Lung (tissue), 11 donors: ENCODE measurements at regions not wholly inside any gene's neighbourhood (a gene's known extent, or its start where the extent isn't known, plus 50 kb on each side); places are given as distances from the start of the nearest gene placed in this dataset.
A peak's percentile ranks its signal among the peaks of the same experiment; 100 is the strongest.

Experiments
- ATAC-seq: fragments of 200-7000 bp; cut with Tn5 transposase; one replicate; pipeline ENCODE4 v1.9.1; 2020; ENCODE audit warnings: moderate number of reproducible peaks; ENCODE audit not compliant: insufficient read depth, low FRiP score
- DNase-seq, 3 donors: peaks; one replicate each; pipeline ENCODE4 v3.0.0-alpha.2; 2013 to 2017
- H3K27ac ChIP-seq, 2 donors: one replicate each; pipeline ENCODE4 v1.5.1; 2013; ENCODE audit warnings: mild to moderate bottlenecking in 2 of 2, moderate library complexity in 2 of 2, control low read depth in 1 of 2, inconsistent platforms in 1 of 2, low read depth in 1 of 2, low read length in 1 of 2
- H3K27me3 ChIP-seq, 3 donors: one replicate each; pipeline ENCODE4 v1.5.1; 2013; ENCODE audit warnings: low read length in 2 of 3; ENCODE audit not compliant: control insufficient read depth in 3 of 3, insufficient read depth in 3 of 3
- H3K36me3 ChIP-seq, 4 donors: one replicate each; pipeline ENCODE4 v1.5.1; 2013; ENCODE audit warnings: low read length in 4 of 4, mild to moderate bottlenecking in 1 of 4, moderate library complexity in 1 of 4; ENCODE audit not compliant: control insufficient read depth in 4 of 4, insufficient read depth in 4 of 4
- H3K4me1 ChIP-seq, 5 donors: one replicate each; pipeline ENCODE4 v1.5.1; 2013; ENCODE audit warnings: low read length in 5 of 5, mild to moderate bottlenecking in 2 of 5, moderate library complexity in 1 of 5; ENCODE audit not compliant: control insufficient read depth in 5 of 5, insufficient read depth in 5 of 5
- H3K4me3 ChIP-seq: one replicate; pipeline ENCODE4 v1.5.1; 2013; ENCODE audit warnings: mild to moderate bottlenecking, control low read depth, moderate library complexity
- H3K9ac ChIP-seq, 2 donors: one replicate each; pipeline ENCODE4 v1.5.1; 2013; ENCODE audit warnings: low read length in 2 of 2, control low read depth in 1 of 2; ENCODE audit not compliant: insufficient read depth in 1 of 2
- H3K9me3 ChIP-seq, 4 donors: one replicate each; pipeline ENCODE4 v1.5.1; 2013; ENCODE audit warnings: low read length in 3 of 4, mild to moderate bottlenecking in 1 of 4, moderate library complexity in 1 of 4; ENCODE audit not compliant: control insufficient read depth in 4 of 4, insufficient read depth in 3 of 4
- CTCF ChIP-seq: IDR thresholded peaks from 2 replicates; pipeline ENCODE4 v1.5.1; 2012; ENCODE audit warnings: mild to moderate bottlenecking; ENCODE audit errors: control extremely low read depth, extremely low read depth
- WGBS, 2 donors: extraction: QIAGEN DNeasy Blood & Tissue Kit; methylation state at CpG; one replicate each; pipeline ENCODE4 v1.1.7; 2013; 5-methylcytosine and 5-hydroxymethylcytosine counted together
- donor health status: control.
- donor health status: control.
- donor health status: Bipolar disorder and iron deficiency.
- donor health status: healthy.
- donor health status: DM: yes; HTN: yes; CAD: no.

- WGBS, 2 donors = 94 to 96% methylated on average over 13 of the region's 13 CpGs
- peaks cover 0 to 11% (median 2%) of the 10 kb centered on the region in 5 donors for H3K4me1 ChIP-seq
- no peak for ATAC-seq
- no peak overlapping the region for H3K9ac ChIP-seq
- H3K4me3 ChIP-seq = no peak overlapping the region
- no peaks in the 10 kb centered on the region for H3K36me3 ChIP-seq
- no peak overlapping the region for H3K27ac ChIP-seq
- TF ChIP-seq CTCF = no peak
- no peak for DNase-seq
- H3K9me3 ChIP-seq = no peaks in the 10 kb centered on the region
- no peaks in the 10 kb centered on the region for H3K27me3 ChIP-seq
Measured at GRCh38 chr6:74282143-74282689, 586.2 kb downstream of the CD109 start.

- 76 to 78% methylated on average over 6 of the region's 6 CpGs for WGBS, 2 donors
- H3K9me3 ChIP-seq = no peaks in the 10 kb centered on the region
- no peak overlapping the region for H3K9ac ChIP-seq
- no peak overlapping the region for H3K27ac ChIP-seq
- no peak for DNase-seq
- no peaks in the 10 kb centered on the region for H3K36me3 ChIP-seq
- TF ChIP-seq CTCF = no peak
- H3K4me3 ChIP-seq = no peak overlapping the region
- ATAC-seq = no peak
- H3K27me3 ChIP-seq = no peaks in the 10 kb centered on the region
- peaks cover 0 to 11% (median 2%) of the 10 kb centered on the region in 5 donors for H3K4me1 ChIP-seq
Measured at GRCh38 chr6:74280130-74280692, 584.2 kb downstream of the CD109 start.

- peak; percentile 74 to 88 (median 82) for DNase-seq
- no peak overlapping the region for H3K4me3 ChIP-seq
- no peak overlapping the region for H3K27ac ChIP-seq
- ATAC-seq = no peak
- no peak for TF ChIP-seq CTCF
- H3K9ac ChIP-seq = no peak overlapping the region
- no peaks in the 10 kb centered on the region for H3K36me3 ChIP-seq
- whole genome bisulfite sequencing, 2 donors = 56 to 61% methylated on average over 6 of the region's 6 CpGs
- peaks cover 0 to 11% (median 2%) of the 10 kb centered on the region in 5 donors for H3K4me1 ChIP-seq
- H3K9me3 ChIP-seq = no peaks in the 10 kb centered on the region
- H3K27me3 ChIP-seq = no peaks in the 10 kb centered on the region
Measured at GRCh38 chr6:74277777-74278186, 581.8 kb downstream of the CD109 start.

- no peak overlapping the region for H3K9ac ChIP-seq
- H3K27me3 ChIP-seq = no peaks in the 10 kb centered on the region
- ATAC-seq = no peak
- peaks cover 0 to 11% (median 2%) of the 10 kb centered on the region in 5 donors for H3K4me1 ChIP-seq
- no peaks in the 10 kb centered on the region for H3K36me3 ChIP-seq
- TF ChIP-seq CTCF = no peak
- DNase-seq = no peak
- no peak overlapping the region for H3K27ac ChIP-seq
- H3K4me3 ChIP-seq = no peak overlapping the region
- no peaks in the 10 kb centered on the region for H3K9me3 ChIP-seq
Measured at GRCh38 chr6:74273541-74273940, 577.5 kb downstream of the CD109 start.
